GM12874 (cell line): ENCODE measurements at regions not wholly inside any gene's neighbourhood (a gene's known extent, or its start where the extent isn't known, plus 50 kb on each side); places are given as distances from the start of the nearest gene placed in this dataset.

Experiments used
- TF ChIP-seq, protein P1 (sequence below): IDR thresholded peaks from 2 replicates; pipeline ENCODE4 v1.5.1; 2011; ENCODE audit warnings: low read depth, mild to moderate bottlenecking, control low read depth, low read length, moderate library complexity; ENCODE audit not compliant: insufficient read depth

DNA sequence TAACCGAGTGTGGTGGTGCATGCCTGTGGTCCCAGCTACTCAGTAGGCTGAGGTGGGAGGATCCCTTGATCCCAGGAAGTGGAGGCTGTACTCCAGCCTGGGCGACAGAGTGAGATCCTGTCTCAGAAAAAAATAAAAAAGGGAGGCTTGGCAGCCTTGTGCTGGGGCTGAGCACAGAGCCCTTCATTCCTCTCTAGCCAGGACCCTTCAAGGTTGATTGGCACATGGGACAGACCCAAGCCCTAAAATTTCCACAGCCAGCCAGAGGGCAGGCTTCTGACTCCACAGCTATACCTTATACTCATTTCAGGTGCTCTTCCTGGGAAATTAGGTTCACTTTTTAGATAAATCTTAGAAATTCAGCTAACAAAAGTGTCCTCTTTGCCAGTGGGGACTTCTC lies 553.0 kb upstream of the CPEB2 start:
- TF ChIP-seq, protein P1, sequence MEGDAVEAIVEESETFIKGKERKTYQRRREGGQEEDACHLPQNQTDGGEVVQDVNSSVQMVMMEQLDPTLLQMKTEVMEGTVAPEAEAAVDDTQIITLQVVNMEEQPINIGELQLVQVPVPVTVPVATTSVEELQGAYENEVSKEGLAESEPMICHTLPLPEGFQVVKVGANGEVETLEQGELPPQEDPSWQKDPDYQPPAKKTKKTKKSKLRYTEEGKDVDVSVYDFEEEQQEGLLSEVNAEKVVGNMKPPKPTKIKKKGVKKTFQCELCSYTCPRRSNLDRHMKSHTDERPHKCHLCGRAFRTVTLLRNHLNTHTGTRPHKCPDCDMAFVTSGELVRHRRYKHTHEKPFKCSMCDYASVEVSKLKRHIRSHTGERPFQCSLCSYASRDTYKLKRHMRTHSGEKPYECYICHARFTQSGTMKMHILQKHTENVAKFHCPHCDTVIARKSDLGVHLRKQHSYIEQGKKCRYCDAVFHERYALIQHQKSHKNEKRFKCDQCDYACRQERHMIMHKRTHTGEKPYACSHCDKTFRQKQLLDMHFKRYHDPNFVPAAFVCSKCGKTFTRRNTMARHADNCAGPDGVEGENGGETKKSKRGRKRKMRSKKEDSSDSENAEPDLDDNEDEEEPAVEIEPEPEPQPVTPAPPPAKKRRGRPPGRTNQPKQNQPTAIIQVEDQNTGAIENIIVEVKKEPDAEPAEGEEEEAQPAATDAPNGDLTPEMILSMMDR = no peak

DNA sequence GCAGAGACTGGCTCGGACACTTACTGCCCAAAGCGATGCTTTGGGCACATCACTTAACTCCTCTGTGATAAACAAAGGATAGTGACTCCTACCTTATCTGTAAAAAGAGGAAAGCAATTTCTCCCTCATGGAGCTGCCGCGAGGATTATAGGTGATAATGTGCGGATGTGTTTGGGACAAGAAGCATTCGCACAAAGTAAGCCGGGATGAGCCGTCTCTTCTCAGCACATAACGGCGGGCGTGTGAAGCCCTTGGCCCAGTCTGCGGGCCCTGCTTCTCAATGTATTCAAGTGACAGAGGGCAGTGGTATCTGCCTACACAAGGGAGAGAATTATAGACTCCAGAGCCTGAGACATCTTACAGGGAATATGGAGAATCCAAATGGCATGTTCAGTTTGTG lies 550.3 kb upstream of the CPEB2 start:
- TF ChIP-seq, protein P1 = no peak

- TF ChIP-seq, protein P1 = no peak
Observed at GRCh38 chr4:14452764-14453163, 549.5 kb upstream of the CPEB2 start.

GRCh38 chr4:14458463-14458862 lies 543.8 kb upstream of the CPEB2 start:
- TF ChIP-seq, protein P1 = no peak

DNA sequence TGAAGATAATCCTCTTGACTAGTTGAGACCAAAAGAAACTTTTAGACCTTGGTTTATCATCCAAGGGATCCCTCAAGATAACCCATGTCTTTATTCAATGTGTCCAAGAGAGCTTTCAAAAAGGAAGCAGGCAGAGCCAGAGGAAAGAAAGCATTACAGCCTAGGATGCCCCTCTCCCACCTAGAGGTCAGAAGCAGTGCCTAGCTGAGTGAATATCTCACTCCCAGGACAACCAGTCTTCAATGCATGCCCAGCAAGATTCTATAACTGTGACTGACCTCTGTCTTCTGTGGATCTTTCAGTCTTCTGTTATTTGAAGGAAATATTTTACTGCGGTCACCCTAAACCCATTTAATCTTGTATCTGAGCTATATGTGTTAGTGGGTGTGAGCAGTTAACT lies 537.2 kb upstream of the CPEB2 start:
- TF ChIP-seq, protein P1 = no peak

- TF ChIP-seq, protein P1 = no peak
Observed at GRCh38 chr4:14465507-14465906, 536.8 kb upstream of the CPEB2 start.

DNA sequence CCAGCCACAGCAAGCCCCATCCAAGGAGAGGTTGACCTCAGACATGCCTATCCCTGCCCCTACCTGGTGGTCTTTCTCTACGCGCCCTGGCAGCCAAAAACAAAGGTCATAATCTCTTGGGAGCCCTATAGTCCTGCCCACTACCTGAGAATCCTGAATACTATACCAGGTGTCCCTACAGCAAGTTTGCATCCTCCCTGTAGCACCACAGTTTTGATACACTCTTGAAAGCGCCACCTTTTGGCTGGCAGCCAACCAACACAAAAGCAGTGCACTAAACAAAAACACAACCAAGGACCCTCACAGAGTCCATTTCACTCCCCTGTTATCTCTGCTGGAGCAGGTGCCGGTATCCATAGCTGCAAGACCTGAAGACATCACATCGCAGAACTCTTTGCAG lies 523.8 kb upstream of the CPEB2 start:
- TF ChIP-seq, protein P1 = no peak

GRCh38 chr4:14496408-14496807 lies 505.9 kb upstream of the CPEB2 start:
- TF ChIP-seq, protein P1 = no peak
